K562 (cell line): ENCODE measurements at regions not wholly inside any gene's neighbourhood (a gene's known extent, or its start where the extent isn't known, plus 50 kb on each side); places are given as distances from the start of the nearest gene placed in this dataset.

Experiments used
- CTBP1 ChIP-seq: fragments of 450-650 bp; IDR thresholded peaks from 2 replicates; pipeline ENCODE4 v1.6.1; 2016; ENCODE audit warnings: borderline replicate concordance
- HDAC2 ChIP-seq: fragments of 450-650 bp; IDR thresholded peaks from 2 replicates; pipeline ENCODE4 v1.6.1; 2016; ENCODE audit warnings: mild to moderate bottlenecking
- SRF ChIP-seq, 2 experiments: fragments of 250-450, 450-650 bp in 1 of 2; sonication (Bioruptor Pico) in 1 of 2; sonication (generic) in 1 of 2; formaldehyde crosslinking; IDR thresholded peaks; 2 replicates each; pipeline versions ENCODE4 v1.5.0 to v1.5.1; 2020 to 2022; ENCODE audit warnings: mild to moderate bottlenecking in 1 of 2, missing genetic modification reagents in 1 of 2
- TF ChIP-seq, protein P1 (sequence below): sonication (generic); formaldehyde crosslinking; IDR thresholded peaks from 2 replicates; pipeline ENCODE4 v1.9.0; 2022; ENCODE audit warnings: mild to moderate bottlenecking, missing genetic modification reagents
- TF ChIP-seq, protein P2 (sequence below), 3 experiments: IDR thresholded peaks in 2 of 3; conservative IDR thresholded peaks in 1 of 3; 2 replicates each; pipeline ENCODE4 v1.5.1; 2011 to 2012; ENCODE audit warnings: low read length in 3 of 3, mild to moderate bottlenecking in 3 of 3, control low read depth in 2 of 3, improper control_type of control experiment in 1 of 3, inconsistent platforms in 1 of 3, low read depth in 1 of 3, mixed read lengths in 1 of 3, moderate library complexity in 1 of 3; ENCODE audit not compliant: insufficient read depth in 2 of 3

DNA sequence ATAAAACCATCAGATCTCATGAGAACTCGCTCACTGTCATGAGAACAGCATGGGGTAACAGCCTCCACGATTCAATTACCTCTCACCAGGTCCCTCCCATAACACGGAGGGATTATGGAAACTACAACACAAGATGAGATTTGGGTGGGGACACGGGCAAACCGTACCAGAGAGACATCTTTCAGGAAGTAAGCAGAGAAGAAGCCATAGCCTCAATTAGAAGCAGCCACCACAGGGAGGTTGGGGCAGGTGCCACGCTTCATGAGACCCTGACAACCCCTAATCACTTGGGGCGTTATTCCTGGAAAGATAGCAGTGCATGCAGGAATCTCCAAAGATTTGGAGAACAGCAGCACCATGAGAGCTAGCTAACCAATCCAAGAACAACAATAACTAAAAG, 52.9 kb upstream of the SIRPG start:
- TF ChIP-seq, protein P1, sequence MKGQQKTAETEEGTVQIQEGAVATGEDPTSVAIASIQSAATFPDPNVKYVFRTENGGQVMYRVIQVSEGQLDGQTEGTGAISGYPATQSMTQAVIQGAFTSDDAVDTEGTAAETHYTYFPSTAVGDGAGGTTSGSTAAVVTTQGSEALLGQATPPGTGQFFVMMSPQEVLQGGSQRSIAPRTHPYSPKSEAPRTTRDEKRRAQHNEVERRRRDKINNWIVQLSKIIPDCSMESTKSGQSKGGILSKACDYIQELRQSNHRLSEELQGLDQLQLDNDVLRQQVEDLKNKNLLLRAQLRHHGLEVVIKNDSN (CRISPR knock-in tag) = no peak
- TF ChIP-seq, protein P2, sequence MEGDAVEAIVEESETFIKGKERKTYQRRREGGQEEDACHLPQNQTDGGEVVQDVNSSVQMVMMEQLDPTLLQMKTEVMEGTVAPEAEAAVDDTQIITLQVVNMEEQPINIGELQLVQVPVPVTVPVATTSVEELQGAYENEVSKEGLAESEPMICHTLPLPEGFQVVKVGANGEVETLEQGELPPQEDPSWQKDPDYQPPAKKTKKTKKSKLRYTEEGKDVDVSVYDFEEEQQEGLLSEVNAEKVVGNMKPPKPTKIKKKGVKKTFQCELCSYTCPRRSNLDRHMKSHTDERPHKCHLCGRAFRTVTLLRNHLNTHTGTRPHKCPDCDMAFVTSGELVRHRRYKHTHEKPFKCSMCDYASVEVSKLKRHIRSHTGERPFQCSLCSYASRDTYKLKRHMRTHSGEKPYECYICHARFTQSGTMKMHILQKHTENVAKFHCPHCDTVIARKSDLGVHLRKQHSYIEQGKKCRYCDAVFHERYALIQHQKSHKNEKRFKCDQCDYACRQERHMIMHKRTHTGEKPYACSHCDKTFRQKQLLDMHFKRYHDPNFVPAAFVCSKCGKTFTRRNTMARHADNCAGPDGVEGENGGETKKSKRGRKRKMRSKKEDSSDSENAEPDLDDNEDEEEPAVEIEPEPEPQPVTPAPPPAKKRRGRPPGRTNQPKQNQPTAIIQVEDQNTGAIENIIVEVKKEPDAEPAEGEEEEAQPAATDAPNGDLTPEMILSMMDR (IDR thresholded peaks at IDR 0.05 in 2 of 3, conservative IDR thresholded peaks at IDR 0.05 in 1 of 3; ENCODE audit: insufficient read depth in 2 of 3, low read depth in 1 of 3, low read length in 3 of 3) = no peak
- TF ChIP-seq SRF (CRISPR knock-in tag; IDR thresholded peaks at IDR 0.05) (no peak), CTBP1 (no peak), HDAC2 (no peak)
